ENCODE measurements at regions not wholly inside any gene's neighbourhood (a gene's known extent, or its start where the extent isn't known, plus 50 kb on each side); places are given as distances from the start of the nearest gene placed in this dataset.

DNA sequence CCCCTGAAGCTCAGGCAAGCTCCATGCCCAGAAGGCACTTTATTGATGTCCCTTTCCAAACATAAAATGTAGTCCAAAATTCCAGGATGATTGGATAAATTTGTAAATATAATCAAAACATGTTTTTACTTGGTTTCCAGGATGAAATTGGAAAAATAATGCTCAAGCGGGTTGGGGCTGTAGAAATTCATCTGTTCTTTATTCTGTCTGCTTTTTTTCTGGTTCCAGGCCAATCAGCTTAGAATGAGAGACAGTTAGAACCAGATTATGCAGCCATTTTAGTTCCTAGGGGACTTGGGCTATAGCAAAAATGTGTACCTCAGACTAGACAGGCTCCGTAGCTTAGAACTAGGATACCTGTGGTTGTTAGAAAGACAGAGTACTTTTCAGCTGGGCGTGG lies 450.8 kb downstream of the MCTP2 start:
- TF ChIP-seq CREB1 (CRISPR knock-in tag; IDR thresholded peaks at IDR 0.05; ENCODE audit: low read depth), result no peak
- TF ChIP-seq, protein P1, sequence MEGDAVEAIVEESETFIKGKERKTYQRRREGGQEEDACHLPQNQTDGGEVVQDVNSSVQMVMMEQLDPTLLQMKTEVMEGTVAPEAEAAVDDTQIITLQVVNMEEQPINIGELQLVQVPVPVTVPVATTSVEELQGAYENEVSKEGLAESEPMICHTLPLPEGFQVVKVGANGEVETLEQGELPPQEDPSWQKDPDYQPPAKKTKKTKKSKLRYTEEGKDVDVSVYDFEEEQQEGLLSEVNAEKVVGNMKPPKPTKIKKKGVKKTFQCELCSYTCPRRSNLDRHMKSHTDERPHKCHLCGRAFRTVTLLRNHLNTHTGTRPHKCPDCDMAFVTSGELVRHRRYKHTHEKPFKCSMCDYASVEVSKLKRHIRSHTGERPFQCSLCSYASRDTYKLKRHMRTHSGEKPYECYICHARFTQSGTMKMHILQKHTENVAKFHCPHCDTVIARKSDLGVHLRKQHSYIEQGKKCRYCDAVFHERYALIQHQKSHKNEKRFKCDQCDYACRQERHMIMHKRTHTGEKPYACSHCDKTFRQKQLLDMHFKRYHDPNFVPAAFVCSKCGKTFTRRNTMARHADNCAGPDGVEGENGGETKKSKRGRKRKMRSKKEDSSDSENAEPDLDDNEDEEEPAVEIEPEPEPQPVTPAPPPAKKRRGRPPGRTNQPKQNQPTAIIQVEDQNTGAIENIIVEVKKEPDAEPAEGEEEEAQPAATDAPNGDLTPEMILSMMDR (conservative IDR thresholded peaks at IDR 0.05; ENCODE audit: low read depth in 2 of 2), result no peak
- no peak for TF ChIP-seq EZH2 (IDR thresholded peaks at IDR 0.05; ENCODE audit: low read depth, unreplicated experiment)
- no peak for TF ChIP-seq POLR2AphosphoS5 (IDR thresholded peaks at IDR 0.05; ENCODE audit: low read depth)
- TF ChIP-seq STAT1 (IDR thresholded peaks at IDR 0.05; ENCODE audit: unreplicated experiment), result no peak
- TF ChIP-seq, protein P2, sequence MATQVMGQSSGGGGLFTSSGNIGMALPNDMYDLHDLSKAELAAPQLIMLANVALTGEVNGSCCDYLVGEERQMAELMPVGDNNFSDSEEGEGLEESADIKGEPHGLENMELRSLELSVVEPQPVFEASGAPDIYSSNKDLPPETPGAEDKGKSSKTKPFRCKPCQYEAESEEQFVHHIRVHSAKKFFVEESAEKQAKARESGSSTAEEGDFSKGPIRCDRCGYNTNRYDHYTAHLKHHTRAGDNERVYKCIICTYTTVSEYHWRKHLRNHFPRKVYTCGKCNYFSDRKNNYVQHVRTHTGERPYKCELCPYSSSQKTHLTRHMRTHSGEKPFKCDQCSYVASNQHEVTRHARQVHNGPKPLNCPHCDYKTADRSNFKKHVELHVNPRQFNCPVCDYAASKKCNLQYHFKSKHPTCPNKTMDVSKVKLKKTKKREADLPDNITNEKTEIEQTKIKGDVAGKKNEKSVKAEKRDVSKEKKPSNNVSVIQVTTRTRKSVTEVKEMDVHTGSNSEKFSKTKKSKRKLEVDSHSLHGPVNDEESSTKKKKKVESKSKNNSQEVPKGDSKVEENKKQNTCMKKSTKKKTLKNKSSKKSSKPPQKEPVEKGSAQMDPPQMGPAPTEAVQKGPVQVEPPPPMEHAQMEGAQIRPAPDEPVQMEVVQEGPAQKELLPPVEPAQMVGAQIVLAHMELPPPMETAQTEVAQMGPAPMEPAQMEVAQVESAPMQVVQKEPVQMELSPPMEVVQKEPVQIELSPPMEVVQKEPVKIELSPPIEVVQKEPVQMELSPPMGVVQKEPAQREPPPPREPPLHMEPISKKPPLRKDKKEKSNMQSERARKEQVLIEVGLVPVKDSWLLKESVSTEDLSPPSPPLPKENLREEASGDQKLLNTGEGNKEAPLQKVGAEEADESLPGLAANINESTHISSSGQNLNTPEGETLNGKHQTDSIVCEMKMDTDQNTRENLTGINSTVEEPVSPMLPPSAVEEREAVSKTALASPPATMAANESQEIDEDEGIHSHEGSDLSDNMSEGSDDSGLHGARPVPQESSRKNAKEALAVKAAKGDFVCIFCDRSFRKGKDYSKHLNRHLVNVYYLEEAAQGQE (IDR thresholded peaks at IDR 0.05; ENCODE audit: unreplicated experiment), result no peak
- TF ChIP-seq JUNB (IDR thresholded peaks at IDR 0.05; ENCODE audit: unreplicated experiment), result no peak
- TF ChIP-seq EZH2phosphoT487 (IDR thresholded peaks at IDR 0.05; ENCODE audit: unreplicated experiment), result no peak
- no peak for TF ChIP-seq NANOG (IDR thresholded peaks at IDR 0.05; ENCODE audit: borderline replicate concordance)
- TF ChIP-seq ZNF331 (CRISPR knock-in tag; IDR thresholded peaks at IDR 0.05; ENCODE audit: low read depth), result no peak
- TF ChIP-seq, protein P3, sequence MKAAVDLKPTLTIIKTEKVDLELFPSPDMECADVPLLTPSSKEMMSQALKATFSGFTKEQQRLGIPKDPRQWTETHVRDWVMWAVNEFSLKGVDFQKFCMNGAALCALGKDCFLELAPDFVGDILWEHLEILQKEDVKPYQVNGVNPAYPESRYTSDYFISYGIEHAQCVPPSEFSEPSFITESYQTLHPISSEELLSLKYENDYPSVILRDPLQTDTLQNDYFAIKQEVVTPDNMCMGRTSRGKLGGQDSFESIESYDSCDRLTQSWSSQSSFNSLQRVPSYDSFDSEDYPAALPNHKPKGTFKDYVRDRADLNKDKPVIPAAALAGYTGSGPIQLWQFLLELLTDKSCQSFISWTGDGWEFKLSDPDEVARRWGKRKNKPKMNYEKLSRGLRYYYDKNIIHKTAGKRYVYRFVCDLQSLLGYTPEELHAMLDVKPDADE (IDR thresholded peaks at IDR 0.05), result no peak
- no peak for TF ChIP-seq ZNF114 (CRISPR knock-in tag; IDR thresholded peaks at IDR 0.05)
- TF ChIP-seq, protein P4, sequence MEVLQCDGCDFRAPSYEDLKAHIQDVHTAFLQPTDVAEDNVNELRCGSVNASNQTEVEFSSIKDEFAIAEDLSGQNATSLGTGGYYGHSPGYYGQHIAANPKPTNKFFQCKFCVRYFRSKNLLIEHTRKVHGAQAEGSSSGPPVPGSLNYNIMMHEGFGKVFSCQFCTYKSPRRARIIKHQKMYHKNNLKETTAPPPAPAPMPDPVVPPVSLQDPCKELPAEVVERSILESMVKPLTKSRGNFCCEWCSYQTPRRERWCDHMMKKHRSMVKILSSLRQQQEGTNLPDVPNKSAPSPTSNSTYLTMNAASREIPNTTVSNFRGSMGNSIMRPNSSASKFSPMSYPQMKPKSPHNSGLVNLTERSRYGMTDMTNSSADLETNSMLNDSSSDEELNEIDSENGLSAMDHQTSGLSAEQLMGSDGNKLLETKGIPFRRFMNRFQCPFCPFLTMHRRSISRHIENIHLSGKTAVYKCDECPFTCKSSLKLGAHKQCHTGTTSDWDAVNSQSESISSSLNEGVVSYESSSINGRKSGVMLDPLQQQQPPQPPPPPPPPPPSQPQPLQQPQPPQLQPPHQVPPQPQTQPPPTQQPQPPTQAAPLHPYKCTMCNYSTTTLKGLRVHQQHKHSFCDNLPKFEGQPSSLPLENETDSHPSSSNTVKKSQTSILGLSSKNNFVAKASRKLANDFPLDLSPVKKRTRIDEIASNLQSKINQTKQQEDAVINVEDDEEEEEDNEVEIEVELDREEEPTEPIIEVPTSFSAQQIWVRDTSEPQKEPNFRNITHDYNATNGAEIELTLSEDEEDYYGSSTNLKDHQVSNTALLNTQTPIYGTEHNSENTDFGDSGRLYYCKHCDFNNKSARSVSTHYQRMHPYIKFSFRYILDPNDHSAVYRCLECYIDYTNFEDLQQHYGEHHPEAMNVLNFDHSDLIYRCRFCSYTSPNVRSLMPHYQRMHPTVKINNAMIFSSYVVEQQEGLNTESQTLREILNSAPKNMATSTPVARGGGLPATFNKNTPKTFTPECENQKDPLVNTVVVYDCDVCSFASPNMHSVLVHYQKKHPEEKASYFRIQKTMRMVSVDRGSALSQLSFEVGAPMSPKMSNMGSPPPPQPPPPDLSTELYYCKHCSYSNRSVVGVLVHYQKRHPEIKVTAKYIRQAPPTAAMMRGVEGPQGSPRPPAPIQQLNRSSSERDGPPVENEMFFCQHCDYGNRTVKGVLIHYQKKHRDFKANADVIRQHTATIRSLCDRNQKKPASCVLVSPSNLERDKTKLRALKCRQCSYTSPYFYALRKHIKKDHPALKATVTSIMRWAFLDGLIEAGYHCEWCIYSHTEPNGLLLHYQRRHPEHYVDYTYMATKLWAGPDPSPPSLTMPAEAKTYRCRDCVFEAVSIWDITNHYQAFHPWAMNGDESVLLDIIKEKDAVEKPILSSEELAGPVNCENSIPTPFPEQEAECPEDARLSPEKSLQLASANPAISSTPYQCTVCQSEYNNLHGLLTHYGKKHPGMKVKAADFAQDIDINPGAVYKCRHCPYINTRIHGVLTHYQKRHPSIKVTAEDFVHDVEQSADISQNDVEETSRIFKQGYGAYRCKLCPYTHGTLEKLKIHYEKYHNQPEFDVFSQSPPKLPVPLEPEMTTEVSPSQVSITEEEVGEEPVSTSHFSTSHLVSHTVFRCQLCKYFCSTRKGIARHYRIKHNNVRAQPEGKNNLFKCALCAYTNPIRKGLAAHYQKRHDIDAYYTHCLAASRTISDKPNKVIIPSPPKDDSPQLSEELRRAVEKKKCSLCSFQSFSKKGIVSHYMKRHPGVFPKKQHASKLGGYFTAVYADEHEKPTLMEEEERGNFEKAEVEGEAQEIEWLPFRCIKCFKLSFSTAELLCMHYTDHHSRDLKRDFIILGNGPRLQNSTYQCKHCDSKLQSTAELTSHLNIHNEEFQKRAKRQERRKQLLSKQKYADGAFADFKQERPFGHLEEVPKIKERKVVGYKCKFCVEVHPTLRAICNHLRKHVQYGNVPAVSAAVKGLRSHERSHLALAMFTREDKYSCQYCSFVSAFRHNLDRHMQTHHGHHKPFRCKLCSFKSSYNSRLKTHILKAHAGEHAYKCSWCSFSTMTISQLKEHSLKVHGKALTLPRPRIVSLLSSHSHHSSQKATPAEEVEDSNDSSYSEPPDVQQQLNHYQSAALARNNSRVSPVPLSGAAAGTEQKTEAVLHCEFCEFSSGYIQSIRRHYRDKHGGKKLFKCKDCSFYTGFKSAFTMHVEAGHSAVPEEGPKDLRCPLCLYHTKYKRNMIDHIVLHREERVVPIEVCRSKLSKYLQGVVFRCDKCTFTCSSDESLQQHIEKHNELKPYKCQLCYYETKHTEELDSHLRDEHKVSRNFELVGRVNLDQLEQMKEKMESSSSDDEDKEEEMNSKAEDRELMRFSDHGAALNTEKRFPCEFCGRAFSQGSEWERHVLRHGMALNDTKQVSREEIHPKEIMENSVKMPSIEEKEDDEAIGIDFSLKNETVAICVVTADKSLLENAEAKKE (CRISPR knock-in tag; IDR thresholded peaks at IDR 0.05), result no peak
